IMR-90 (cell line): ENCODE measurements at regions not wholly inside any gene's neighbourhood (a gene's known extent, or its start where the extent isn't known, plus 50 kb on each side); places are given as distances from the start of the nearest gene placed in this dataset.
A peak's percentile ranks its signal among the peaks of the same experiment; 100 is the strongest.
"Not testable (repeated sequence)": the region's sequence is repeated elsewhere in the genome, so short reads cannot be mapped to it uniquely, and the experiment has no call there.

Experiments used
- ATAC-seq: fragments of 200-7000 bp; cut with Tn5 transposase; 2 replicates; pipeline ENCODE4 v1.9.1; 2020; ENCODE audit warnings: low read depth, mild to moderate bottlenecking, moderate library complexity
- BruUV-seq: library from RNA; stranded (reverse); fragments of 400-500 nt; replicated peaks from 2 replicates; lab custom pipeline; 2021; lab: Mats Ljungman, UMichigan
- CTCF ChIA-PET: fragments of 300-600 bp; formaldehyde crosslinking; extraction: SDS; loops from one replicate; lab custom pipeline; 2021; ENCODE audit warnings: antibody characterized with exemption; lab: Yijun Ruan, JAX
- POLR2A ChIA-PET: fragments of 300-600 bp; sonication (Branson Sonifier 250); formaldehyde crosslinking; loops from one replicate; lab custom pipeline; 2022; ENCODE audit warnings: antibody characterized with exemption; ENCODE audit not compliant: unreplicated experiment; lab: Charles Lee
- DNase-seq: peaks from one replicate; pipeline ENCODE4 v3.0.0; 2013
- H2AFZ ChIP-seq: replicated peaks from 2 replicates; pipeline ENCODE3; 2013; ENCODE audit warnings: low read length, mild to moderate bottlenecking; ENCODE audit not compliant: poor library complexity
- H2AK5ac ChIP-seq: 2 replicates; pipeline ENCODE4 v1.6.1; 2013; ENCODE audit warnings: low read depth, low read length, inconsistent platforms
- H2AK9ac ChIP-seq: replicated peaks from 2 replicates; pipeline ENCODE3; 2013; ENCODE audit warnings: mild to moderate bottlenecking, low read depth, low read length, moderate library complexity; ENCODE audit not compliant: poor library complexity
- H2BK120ac ChIP-seq: 2 replicates; pipeline ENCODE4 v1.6.1; 2013; ENCODE audit warnings: low read depth, low read length, inconsistent platforms
- H2BK15ac ChIP-seq: 3 replicates; pipeline ENCODE4 v1.6.1; 2013; ENCODE audit warnings: low read depth, low read length, inconsistent platforms
- H2BK20ac ChIP-seq: 2 replicates; pipeline ENCODE4 v1.6.1; 2013; ENCODE audit warnings: low read depth, mild to moderate bottlenecking, inconsistent platforms, low read length, moderate library complexity
- H2BK5ac ChIP-seq: 2 replicates; pipeline ENCODE4 v1.6.1; 2013; ENCODE audit warnings: mild to moderate bottlenecking, low read depth, low read length, inconsistent platforms; ENCODE audit not compliant: poor library complexity, severe bottlenecking
- H3K14ac ChIP-seq: replicated peaks from 2 replicates; pipeline ENCODE4 v1.6.1; 2013; ENCODE audit warnings: low read depth, low read length, inconsistent platforms
- H3K18ac ChIP-seq: 2 replicates; pipeline ENCODE4 v1.6.1; 2013; ENCODE audit warnings: low read depth, low read length, control low read depth
- H3K23ac ChIP-seq: 2 replicates; pipeline ENCODE4 v1.6.1; 2013; ENCODE audit warnings: low read depth, low read length, inconsistent platforms
- H3K27ac ChIP-seq: 2 replicates; pipeline ENCODE4 v1.5.1; 2013; ENCODE audit warnings: mild to moderate bottlenecking, control low read depth, low read length; ENCODE audit not compliant: insufficient read depth
- H3K27me3 ChIP-seq: 2 replicates; pipeline ENCODE4 v1.6.1; 2013; ENCODE audit warnings: low read length; ENCODE audit not compliant: control insufficient read depth, insufficient read depth
- H3K36me3 ChIP-seq: 2 replicates; pipeline ENCODE4 v1.6.1; 2013; ENCODE audit warnings: low read length, mixed read lengths; ENCODE audit not compliant: control insufficient read depth, insufficient read depth
- H3K4ac ChIP-seq: 2 replicates; pipeline ENCODE4 v1.6.1; 2013; ENCODE audit warnings: low read depth, low read length, inconsistent platforms
- H3K4me1 ChIP-seq: 2 replicates; pipeline ENCODE4 v1.6.1; 2013; ENCODE audit warnings: low read length, mixed read lengths; ENCODE audit not compliant: control insufficient read depth, insufficient read depth
- H3K4me2 ChIP-seq: 2 replicates; pipeline ENCODE4 v1.6.1; 2013; ENCODE audit warnings: low read depth, mild to moderate bottlenecking, control low read depth, low read length, moderate library complexity
- H3K4me3 ChIP-seq: 2 replicates; pipeline ENCODE4 v1.5.1; 2013; ENCODE audit warnings: low read depth, mild to moderate bottlenecking, control low read depth, low read length, moderate library complexity; ENCODE audit not compliant: insufficient read depth
- H3K56ac ChIP-seq: 2 replicates; pipeline ENCODE4 v1.6.1; 2013; ENCODE audit warnings: low read length, inconsistent platforms; ENCODE audit not compliant: insufficient read depth; ENCODE audit errors: extremely low read depth
- H3K79me1 ChIP-seq, 2 experiments: 2 replicates each; pipeline ENCODE4 v1.6.1; 2013; ENCODE audit warnings: low read length in 2 of 2, inconsistent platforms in 1 of 2, low read depth in 1 of 2
- H3K9ac ChIP-seq: 2 replicates; pipeline ENCODE4 v1.6.1; 2013; ENCODE audit warnings: low read depth, low read length, control low read depth
- H3K9me1 ChIP-seq: 2 replicates; pipeline ENCODE4 v1.6.1; 2013; ENCODE audit warnings: low read length, inconsistent platforms; ENCODE audit not compliant: insufficient read depth
- H3K9me3 ChIP-seq: 2 replicates; pipeline ENCODE4 v1.6.1; 2013; ENCODE audit warnings: low read length; ENCODE audit not compliant: control insufficient read depth, insufficient read depth
- H4K20me1 ChIP-seq: 2 replicates; pipeline ENCODE4 v1.6.1; 2013; ENCODE audit warnings: low read length, inconsistent platforms; ENCODE audit not compliant: insufficient read depth
- H4K5ac ChIP-seq: 2 replicates; pipeline ENCODE4 v1.6.1; 2013; ENCODE audit warnings: mild to moderate bottlenecking, low read depth, low read length, control low read depth
- H4K8ac ChIP-seq, 2 experiments: 2 replicates each; pipeline ENCODE4 v1.6.1; 2013; ENCODE audit warnings: low read depth in 2 of 2, low read length in 2 of 2, control low read depth in 1 of 2, inconsistent platforms in 1 of 2
- H4K91ac ChIP-seq: 2 replicates; pipeline ENCODE4 v1.6.1; 2013; ENCODE audit warnings: low read depth, low read length, inconsistent platforms; ENCODE audit not compliant: insufficient read depth
- WGBS, 2 experiments: methylation state at CpG; one replicate each; pipeline versions ENCODE4 v1.1.5 to v1.1.7; 2013; ENCODE audit warnings: missing lambda C conversion rate in 2 of 2; ENCODE audit not compliant: insufficient read length in 1 of 2; ENCODE audit errors: extremely low coverage in 2 of 2; 5-methylcytosine and 5-hydroxymethylcytosine counted together
- dilution Hi-C: fragments of 300-500 bp; cut with HindIII; formaldehyde crosslinking; loops from one replicate; pipeline ENCODE4 v1.14.3; 2018; ENCODE audit warnings: low sequenced_read_pairs; ENCODE audit not compliant: unreplicated experiment
- in situ Hi-C: fragments of 300-500 bp; cut with MboI; formaldehyde crosslinking; loops from 3 replicates; pipeline ENCODE4 v1.14.3; 2019; ENCODE audit warnings: low sequenced_read_pairs, inconsistent platforms, mixed read lengths
- intact Hi-C: fragments of 100-400 bp; cut with micrococcal nuclease; formaldehyde crosslinking; loops from 2 replicates; pipeline ENCODE4 v1.10.0; 2022

DNA sequence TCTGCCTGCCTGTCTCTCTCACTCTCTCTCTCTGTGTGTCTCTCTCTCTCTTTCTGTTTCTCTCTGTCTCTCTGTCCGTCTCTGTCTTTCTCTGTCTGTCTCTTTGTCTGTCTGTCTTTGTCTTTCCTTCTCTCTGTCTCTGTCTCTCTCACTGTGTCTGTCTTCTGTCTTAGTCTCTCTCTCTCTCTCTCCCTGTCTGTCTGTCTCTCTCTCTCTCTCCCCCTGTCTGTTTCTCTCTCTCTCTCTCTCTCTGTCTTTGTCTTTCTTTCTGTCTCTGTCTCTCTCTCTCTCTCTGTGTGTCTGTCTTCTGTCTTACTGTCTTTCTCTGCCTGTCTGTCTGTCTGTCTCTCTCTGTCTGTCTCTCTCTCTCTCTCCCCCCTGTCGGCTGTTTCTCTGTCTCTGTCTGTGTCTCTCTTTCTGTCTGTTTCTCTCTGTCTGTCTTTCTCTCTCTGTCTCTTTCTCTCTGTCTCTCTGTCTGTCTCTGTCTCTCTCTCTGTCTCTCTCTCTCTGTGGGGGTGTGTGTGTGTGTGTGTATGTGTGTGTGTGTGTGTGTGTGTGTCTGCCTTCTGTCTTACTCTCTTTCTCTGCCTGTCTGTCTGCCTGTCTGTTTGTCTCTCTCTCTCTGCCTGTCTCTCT is 2101.3 kb upstream of the TPTE start:
- H3K14ac ChIP-seq, H4K5ac ChIP-seq, H3K27ac ChIP-seq, H3K56ac ChIP-seq, H3K9ac ChIP-seq, CTCF ChIA-PET, dilution Hi-C loops, H3K9me3 ChIP-seq, H3K4me1 ChIP-seq, BruUV-seq, intact Hi-C loops, H3K4me3 ChIP-seq, H3K36me3 ChIP-seq, H2BK15ac ChIP-seq, H3K4ac ChIP-seq, H4K91ac ChIP-seq, H4K8ac ChIP-seq, H2AK9ac ChIP-seq, DNase-seq, H3K79me1 ChIP-seq, H3K18ac ChIP-seq, H2BK120ac ChIP-seq, H3K27me3 ChIP-seq, H2AK5ac ChIP-seq, H3K9me1 ChIP-seq, POLR2A ChIA-PET, H2BK5ac ChIP-seq, H2BK20ac ChIP-seq, H4K20me1 ChIP-seq, H3K4me2 ChIP-seq, in situ Hi-C loops, H3K23ac ChIP-seq, H2AFZ ChIP-seq: not testable (repeated sequence)
- WGBS, 2 experiments = no CpG with 5 or more reads among the region's 2 CpGs
- ATAC-seq = peak; percentile 86

DNA sequence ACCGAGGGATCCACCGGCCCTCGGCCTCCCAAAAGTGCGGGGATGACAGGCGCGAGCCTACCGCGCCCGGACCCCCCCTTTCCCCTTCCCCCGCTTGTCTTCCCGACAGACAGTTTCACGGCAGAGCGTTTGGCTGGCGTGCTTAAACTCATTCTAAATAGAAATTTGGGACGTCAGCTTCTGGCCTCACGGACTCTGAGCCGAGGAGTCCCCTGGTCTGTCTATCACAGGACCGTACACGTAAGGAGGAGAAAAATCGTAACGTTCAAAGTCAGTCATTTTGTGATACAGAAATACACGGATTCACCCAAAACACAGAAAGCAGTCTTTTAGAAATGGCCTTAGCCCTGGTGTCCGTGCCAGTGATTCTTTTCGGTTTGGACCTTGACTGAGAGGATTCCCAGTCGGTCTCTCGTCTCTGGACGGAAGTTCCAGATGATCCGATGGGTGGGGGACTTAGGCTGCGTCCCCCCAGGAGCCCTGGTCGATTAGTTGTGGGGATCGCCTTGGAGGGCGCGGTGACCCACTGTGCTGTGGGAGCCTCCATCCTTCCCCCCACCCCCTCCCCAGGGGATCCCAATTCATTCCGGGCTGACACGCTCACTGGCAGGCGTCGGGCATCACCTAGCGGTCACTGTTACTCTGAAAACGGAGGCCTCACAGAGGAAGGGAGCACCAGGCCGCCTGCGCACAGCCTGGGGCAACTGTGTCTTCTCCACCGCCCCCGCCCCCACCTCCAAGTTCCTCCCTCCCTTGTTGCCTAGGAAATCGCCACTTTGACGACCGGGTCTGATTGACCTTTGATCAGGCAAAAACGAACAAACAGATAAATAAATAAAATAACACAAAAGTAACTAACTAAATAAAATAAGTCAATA is 2093.4 kb upstream of the TPTE start:
- H3K36me3 ChIP-seq, H2AFZ ChIP-seq, CTCF ChIA-PET, H2BK15ac ChIP-seq, H3K9me3 ChIP-seq, H2BK120ac ChIP-seq, H2AK9ac ChIP-seq, H3K4me1 ChIP-seq, POLR2A ChIA-PET, dilution Hi-C loops, DNase-seq, H3K79me1 ChIP-seq, H3K18ac ChIP-seq, H3K9ac ChIP-seq, H2BK20ac ChIP-seq, H3K4me3 ChIP-seq, H3K27ac ChIP-seq, H4K5ac ChIP-seq, BruUV-seq, H3K9me1 ChIP-seq, H3K56ac ChIP-seq, H2BK5ac ChIP-seq, H3K4me2 ChIP-seq, intact Hi-C loops, H4K8ac ChIP-seq, H3K4ac ChIP-seq, H4K91ac ChIP-seq, H3K14ac ChIP-seq, H4K20me1 ChIP-seq, H3K27me3 ChIP-seq, in situ Hi-C loops, H3K23ac ChIP-seq, H2AK5ac ChIP-seq: not testable (repeated sequence)
- peak; percentile 48 for ATAC-seq
- no CpG with 5 or more reads among the region's 47 CpGs for WGBS, 2 experiments
